ENCODE measurements at regions not wholly inside any gene's neighbourhood (a gene's known extent, or its start where the extent isn't known, plus 50 kb on each side); places are given as distances from the start of the nearest gene placed in this dataset.
"Not testable (repeated sequence)": the region's sequence is repeated elsewhere in the genome, so short reads cannot be mapped to it uniquely, and the experiment has no call there.

- 54 to 55% methylated on average over 5 of the region's 5 CpGs for WGBS, 2 donors
Observed at GRCh38 chr9:24073007-24073592, 247.1 kb upstream of the ELAVL2 start.

GRCh38 chr9:24071716-24072115, 245.7 kb upstream of the ELAVL2 start:
- WGBS, 2 donors = 16 to 24% methylated on average over 2 of the region's 2 CpGs
- Histone ChIP-seq H3K9me3 (peaks cover 0 to 7% (median 0%) of the 10 kb centered on the region in 11 donors), H3K27me3 (no peaks in the 10 kb centered on the region), H3K4me1 (no peaks in the 10 kb centered on the region), H3K36me3 (no peaks in the 10 kb centered on the region), H3K4me3 (no peak overlapping the region), H3K27ac (no peak overlapping the region)
- no peak for ATAC-seq
- TF ChIP-seq CTCF (IDR thresholded peaks at IDR 0.05) = no peak
- DNase-seq = no peak
- intact Hi-C loops (cut with DNase I) = no loop called here

More at GRCh38 chr9:24073007-24073592, 247.1 kb upstream of the ELAVL2 start:
- H3K27me3 ChIP-seq = no peaks in the 10 kb centered on the region
- no peak overlapping the region for H3K27ac ChIP-seq
- intact Hi-C loops (cut with DNase I) = no loop called here
- peaks cover 0 to 7% (median 0%) of the 10 kb centered on the region in 11 donors for H3K9me3 ChIP-seq
- no peak for DNase-seq
- H3K4me1 ChIP-seq = no peaks in the 10 kb centered on the region
- H3K4me3 ChIP-seq = no peak overlapping the region
- H3K36me3 ChIP-seq = no peaks in the 10 kb centered on the region
- no peak for ATAC-seq
- TF ChIP-seq CTCF (IDR thresholded peaks at IDR 0.05) = no peak

GRCh38 chr9:24071091-24071490, 245.1 kb upstream of the ELAVL2 start:
- no peaks in the 10 kb centered on the region for H3K36me3 ChIP-seq
- H3K4me1 ChIP-seq = no peaks in the 10 kb centered on the region
- no peak for ATAC-seq
- intact Hi-C loops (cut with DNase I) = no loop called here
- DNase-seq = no peak
- TF ChIP-seq CTCF (IDR thresholded peaks at IDR 0.05) = no peak
- no peaks in the 10 kb centered on the region for H3K27me3 ChIP-seq
- no peak overlapping the region for H3K4me3 ChIP-seq
- WGBS, 2 donors = 55 to 56% methylated on average over 4 of the region's 4 CpGs
- H3K27ac ChIP-seq = no peak overlapping the region
- H3K9me3 ChIP-seq = peaks cover 0 to 7% (median 0%) of the 10 kb centered on the region in 11 donors

- intact Hi-C loops (cut with DNase I); DNase-seq: not testable (repeated sequence)
- WGBS, 2 donors = 52% methylated on average over 4 of the region's 5 CpGs
Observed at GRCh38 chr9:24067107-24067506, 241.1 kb upstream of the ELAVL2 start.

GRCh38 chr9:24059651-24060050, 233.6 kb upstream of the ELAVL2 start:
- intact Hi-C loops (cut with DNase I) = loop anchor here in 1 of 10 donors (2.0 kb wide), 1 partner anchor 19 kb away; no protein-coding TSS in a partner anchor
- no peaks in the 10 kb centered on the region for H3K4me1 ChIP-seq
- H3K9me3 ChIP-seq = peaks cover 0 to 2% (median 0%) of the 10 kb centered on the region in 11 donors
- H3K36me3 ChIP-seq = no peaks in the 10 kb centered on the region
- 50 to 58% methylated on average over 2 of the region's 2 CpGs for WGBS, 2 donors
- no peak for TF ChIP-seq CTCF (IDR thresholded peaks at IDR 0.05)
- H3K4me3 ChIP-seq = no peak overlapping the region
- DNase-seq (no peak), ATAC-seq (no peak)
- H3K27ac ChIP-seq = no peak overlapping the region
- H3K27me3 ChIP-seq = no peaks in the 10 kb centered on the region

More at GRCh38 chr9:24067107-24067506, 241.1 kb upstream of the ELAVL2 start:
- not testable (repeated sequence) for H3K4me1 ChIP-seq, H3K27me3 ChIP-seq, H3K27ac ChIP-seq, ATAC-seq, H3K4me3 ChIP-seq, H3K36me3 ChIP-seq, H3K9me3 ChIP-seq

Data from heart right ventricle (tissue), 16 donors.